HG02840 (cell line): ENCODE measurements at regions not wholly inside any gene's neighbourhood (a gene's known extent, or its start where the extent isn't known, plus 50 kb on each side); places are given as distances from the start of the nearest gene placed in this dataset.

ENCODE experiments used
- ATAC-seq: cut with Tn5 transposase; IDR thresholded peaks from one replicate; pipeline ENCODE4 v1.9.1; 2021; ENCODE audit warnings: mild to moderate bottlenecking, moderate library complexity, moderate number of reproducible peaks; ENCODE audit not compliant: unreplicated experiment, low FRiP score

- ATAC-seq = no peak
Observed at GRCh38 chr1:38114241-38115026, 67.8 kb upstream of the POU3F1 start.

- ATAC-seq = no peak
Observed at GRCh38 chr1:38113159-38113666, 66.6 kb upstream of the POU3F1 start.

GRCh38 chr1:38111589-38111988 lies 65.0 kb upstream of the POU3F1 start:
- ATAC-seq = no peak

- ATAC-seq = no peak
Observed at GRCh38 chr1:38105267-38105666, 58.7 kb upstream of the POU3F1 start.

- no peak for ATAC-seq
Observed at GRCh38 chr1:38102636-38103035, 56.0 kb upstream of the POU3F1 start.

- no peak for ATAC-seq
Observed at GRCh38 chr1:38101037-38101785, 54.6 kb upstream of the POU3F1 start.

GRCh38 chr1:38098101-38098847 lies 51.7 kb upstream of the POU3F1 start:
- ATAC-seq = no peak

GRCh38 chr1:38097284-38097898 lies 50.8 kb upstream of the POU3F1 start:
- ATAC-seq = no peak
